GM21786 (cell line): ENCODE measurements at regions not wholly inside any gene's neighbourhood (a gene's known extent, or its start where the extent isn't known, plus 50 kb on each side); places are given as distances from the start of the nearest gene placed in this dataset.

Experiments
- ATAC-seq: cut with Tn5 transposase; IDR thresholded peaks from one replicate; pipeline ENCODE4 v1.9.1; 2021; ENCODE audit not compliant: unreplicated experiment

- no peak for ATAC-seq
Measured at GRCh38 chr10:130455111-130455695, 319.0 kb downstream of the GLRX3 start.

GRCh38 chr10:130455791-130456190 lies 319.6 kb downstream of the GLRX3 start:
- no peak for ATAC-seq

- no peak for ATAC-seq
Measured at GRCh38 chr10:130456616-130457015, 320.4 kb downstream of the GLRX3 start.

GRCh38 chr10:130458509-130458908 lies 322.3 kb downstream of the GLRX3 start:
- no peak for ATAC-seq

- no peak for ATAC-seq
Measured at GRCh38 chr10:130459011-130459410, 322.8 kb downstream of the GLRX3 start.

- no peak for ATAC-seq
Measured at GRCh38 chr10:130459851-130460490, 323.8 kb downstream of the GLRX3 start.

- ATAC-seq = no peak
Measured at GRCh38 chr10:130461631-130462030, 325.4 kb downstream of the GLRX3 start.

GRCh38 chr10:130463104-130463875 lies 327.1 kb downstream of the GLRX3 start:
- ATAC-seq = no peak

- no peak for ATAC-seq
Measured at GRCh38 chr10:130463876-130464364, 327.7 kb downstream of the GLRX3 start.

- ATAC-seq = no peak
Measured at GRCh38 chr10:130464426-130464825, 328.2 kb downstream of the GLRX3 start.

GRCh38 chr10:130466271-130466997 lies 330.2 kb downstream of the GLRX3 start:
- no peak for ATAC-seq

GRCh38 chr10:130470286-130470685 lies 334.1 kb downstream of the GLRX3 start:
- no peak for ATAC-seq

- no peak for ATAC-seq
Measured at GRCh38 chr10:130470973-130471372, 334.8 kb downstream of the GLRX3 start.

GRCh38 chr10:130471486-130471885 lies 335.3 kb downstream of the GLRX3 start:
- no peak for ATAC-seq

GRCh38 chr10:130472236-130472635 lies 336.0 kb downstream of the GLRX3 start:
- ATAC-seq = no peak

GRCh38 chr10:130474591-130474990 lies 338.4 kb downstream of the GLRX3 start:
- no peak for ATAC-seq

GRCh38 chr10:130477360-130477759 lies 341.2 kb downstream of the GLRX3 start:
- ATAC-seq = no peak

GRCh38 chr10:130479146-130479545 lies 343.0 kb downstream of the GLRX3 start:
- no peak for ATAC-seq

- no peak for ATAC-seq
Measured at GRCh38 chr10:130479926-130480325, 343.7 kb downstream of the GLRX3 start.

GRCh38 chr10:130480491-130480890 lies 344.3 kb downstream of the GLRX3 start:
- ATAC-seq = no peak
